GM10266 (cell line): ENCODE measurements at regions not wholly inside any gene's neighbourhood (a gene's known extent, or its start where the extent isn't known, plus 50 kb on each side); places are given as distances from the start of the nearest gene placed in this dataset.

Experiments used
- DNase-seq: peaks from one replicate; pipeline ENCODE4 v3.0.0; 2012; ENCODE audit errors: extremely low spot score
- TF ChIP-seq, protein P1 (sequence below): IDR thresholded peaks from 2 replicates; pipeline ENCODE4 v1.5.1; 2012; ENCODE audit warnings: mild to moderate bottlenecking, low read depth; ENCODE audit not compliant: control insufficient read depth, insufficient read depth; ENCODE audit errors: missing control alignments

- TF ChIP-seq, protein P1, sequence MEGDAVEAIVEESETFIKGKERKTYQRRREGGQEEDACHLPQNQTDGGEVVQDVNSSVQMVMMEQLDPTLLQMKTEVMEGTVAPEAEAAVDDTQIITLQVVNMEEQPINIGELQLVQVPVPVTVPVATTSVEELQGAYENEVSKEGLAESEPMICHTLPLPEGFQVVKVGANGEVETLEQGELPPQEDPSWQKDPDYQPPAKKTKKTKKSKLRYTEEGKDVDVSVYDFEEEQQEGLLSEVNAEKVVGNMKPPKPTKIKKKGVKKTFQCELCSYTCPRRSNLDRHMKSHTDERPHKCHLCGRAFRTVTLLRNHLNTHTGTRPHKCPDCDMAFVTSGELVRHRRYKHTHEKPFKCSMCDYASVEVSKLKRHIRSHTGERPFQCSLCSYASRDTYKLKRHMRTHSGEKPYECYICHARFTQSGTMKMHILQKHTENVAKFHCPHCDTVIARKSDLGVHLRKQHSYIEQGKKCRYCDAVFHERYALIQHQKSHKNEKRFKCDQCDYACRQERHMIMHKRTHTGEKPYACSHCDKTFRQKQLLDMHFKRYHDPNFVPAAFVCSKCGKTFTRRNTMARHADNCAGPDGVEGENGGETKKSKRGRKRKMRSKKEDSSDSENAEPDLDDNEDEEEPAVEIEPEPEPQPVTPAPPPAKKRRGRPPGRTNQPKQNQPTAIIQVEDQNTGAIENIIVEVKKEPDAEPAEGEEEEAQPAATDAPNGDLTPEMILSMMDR = no peak
- no peak for DNase-seq
These were observed 54.8 kb upstream of the SPDEF start for GRCh38 chr6:34610819-34611477.

GRCh38 chr6:34608321-34609091, 52.4 kb upstream of the SPDEF start:
- DNase-seq = no peak
- TF ChIP-seq, protein P1 = no peak

GRCh38 chr6:34606477-34607265, 50.5 kb upstream of the SPDEF start:
- DNase-seq = no peak
- TF ChIP-seq, protein P1 = no peak
